ENCODE measurements at regions not wholly inside any gene's neighbourhood (a gene's known extent, or its start where the extent isn't known, plus 50 kb on each side); places are given as distances from the start of the nearest gene placed in this dataset.
A peak's percentile ranks its signal among the peaks of the same experiment; 100 is the strongest.

GRCh38 chr3:88263417-88264100, 113.8 kb downstream of the C3orf38 start:
- Histone ChIP-seq H3K9me3 (no peaks in the 10 kb centered on the region), H3K27ac (no peak overlapping the region), H3K27me3 (no peaks in the 10 kb centered on the region), H3K4me3 (no peak overlapping the region), H3K4me1 (no peaks in the 10 kb centered on the region), H3K36me3 (no peaks in the 10 kb centered on the region)
- DNase-seq: no peak
- 69 to 83% (median 75%) methylated on average over 8 of the region's 8 CpGs for WGBS, 5 donors
- intact Hi-C loops (cut with DNase I; ENCODE audit: low total_unique reads): no loop called here
- TF ChIP-seq POLR2AphosphoS5 (IDR thresholded peaks at IDR 0.05) (no peak), EP300 (IDR thresholded peaks at IDR 0.05) (no peak), POLR2A (IDR thresholded peaks at IDR 0.05) (no peak)
- TF ChIP-seq, protein P1, sequence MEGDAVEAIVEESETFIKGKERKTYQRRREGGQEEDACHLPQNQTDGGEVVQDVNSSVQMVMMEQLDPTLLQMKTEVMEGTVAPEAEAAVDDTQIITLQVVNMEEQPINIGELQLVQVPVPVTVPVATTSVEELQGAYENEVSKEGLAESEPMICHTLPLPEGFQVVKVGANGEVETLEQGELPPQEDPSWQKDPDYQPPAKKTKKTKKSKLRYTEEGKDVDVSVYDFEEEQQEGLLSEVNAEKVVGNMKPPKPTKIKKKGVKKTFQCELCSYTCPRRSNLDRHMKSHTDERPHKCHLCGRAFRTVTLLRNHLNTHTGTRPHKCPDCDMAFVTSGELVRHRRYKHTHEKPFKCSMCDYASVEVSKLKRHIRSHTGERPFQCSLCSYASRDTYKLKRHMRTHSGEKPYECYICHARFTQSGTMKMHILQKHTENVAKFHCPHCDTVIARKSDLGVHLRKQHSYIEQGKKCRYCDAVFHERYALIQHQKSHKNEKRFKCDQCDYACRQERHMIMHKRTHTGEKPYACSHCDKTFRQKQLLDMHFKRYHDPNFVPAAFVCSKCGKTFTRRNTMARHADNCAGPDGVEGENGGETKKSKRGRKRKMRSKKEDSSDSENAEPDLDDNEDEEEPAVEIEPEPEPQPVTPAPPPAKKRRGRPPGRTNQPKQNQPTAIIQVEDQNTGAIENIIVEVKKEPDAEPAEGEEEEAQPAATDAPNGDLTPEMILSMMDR (IDR thresholded peaks at IDR 0.05): no peak

DNA sequence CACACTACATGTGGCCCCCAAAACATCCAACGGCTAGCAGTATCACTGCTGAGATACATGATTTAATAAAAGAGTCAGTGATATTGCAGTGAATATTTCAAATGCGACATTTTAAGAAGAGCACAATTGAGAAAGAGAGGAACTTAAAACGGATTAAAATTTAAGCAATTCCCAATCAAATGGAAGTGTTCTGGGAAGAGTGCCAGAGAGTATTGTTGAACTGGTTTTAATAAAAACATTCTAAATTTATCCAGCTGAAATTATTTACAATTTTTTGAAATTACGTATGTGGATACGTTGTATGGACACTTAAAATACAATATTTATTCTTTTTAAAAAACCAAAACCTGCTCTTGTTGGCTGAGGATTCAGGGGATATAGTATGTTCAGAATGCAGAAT, 117.7 kb downstream of the C3orf38 start:
- H3K36me3 ChIP-seq: no peaks in the 10 kb centered on the region
- H3K27ac ChIP-seq: no peak overlapping the region
- H3K4me3 ChIP-seq: no peak overlapping the region
- no peaks in the 10 kb centered on the region for H3K9me3 ChIP-seq
- H3K4me1 ChIP-seq: no peaks in the 10 kb centered on the region
- intact Hi-C loops (cut with DNase I; ENCODE audit: low total_unique reads): no loop called here
- DNase-seq: peak in 1 of 2 donors; percentile 39
- TF ChIP-seq, protein P1 (IDR thresholded peaks at IDR 0.05): no peak
- TF ChIP-seq POLR2AphosphoS5 (IDR thresholded peaks at IDR 0.05) (no peak), POLR2A (IDR thresholded peaks at IDR 0.05) (no peak), EP300 (IDR thresholded peaks at IDR 0.05) (no peak)
- 41 to 55% (median 48%) methylated on average over 5 of the region's 5 CpGs for WGBS, 5 donors
- no peaks in the 10 kb centered on the region for H3K27me3 ChIP-seq

DNA sequence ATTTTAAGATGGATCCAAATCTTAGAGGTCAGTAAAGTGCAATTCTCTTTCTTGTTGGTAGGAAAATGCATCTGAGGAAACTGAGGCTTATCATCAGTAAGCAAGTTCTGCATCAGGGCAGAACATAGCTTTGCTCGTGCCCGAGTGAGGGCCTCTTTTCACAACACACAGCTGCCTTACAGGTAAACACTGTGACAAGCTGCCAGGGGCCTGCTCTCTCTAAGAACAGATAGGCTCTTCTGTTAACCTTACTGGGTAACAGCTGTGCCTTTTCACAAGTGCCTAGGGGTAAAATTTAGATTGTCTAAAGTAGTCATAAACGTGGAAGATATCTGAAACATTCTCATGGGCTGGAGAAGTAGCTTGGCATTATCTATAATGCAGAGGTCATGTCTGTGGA, 118.1 kb downstream of the C3orf38 start:
- Histone ChIP-seq H3K27me3 (no peaks in the 10 kb centered on the region), H3K36me3 (no peaks in the 10 kb centered on the region), H3K4me3 (no peak overlapping the region), H3K27ac (no peak overlapping the region), H3K9me3 (no peaks in the 10 kb centered on the region), H3K4me1 (no peaks in the 10 kb centered on the region)
- no peak for DNase-seq
- 9 to 19% (median 18%) methylated on average over 3 of the region's 3 CpGs for WGBS, 5 donors
- no peak for TF ChIP-seq POLR2AphosphoS5 (IDR thresholded peaks at IDR 0.05)
- TF ChIP-seq EP300 (IDR thresholded peaks at IDR 0.05): no peak
- TF ChIP-seq, protein P1 (IDR thresholded peaks at IDR 0.05): no peak
- TF ChIP-seq POLR2A (IDR thresholded peaks at IDR 0.05): no peak
- intact Hi-C loops (cut with DNase I; ENCODE audit: low total_unique reads): no loop called here

- WGBS, 5 donors: 64 to 75% (median 66%) methylated on average over 3 of the region's 3 CpGs
- H3K36me3 ChIP-seq: no peaks in the 10 kb centered on the region
- intact Hi-C loops (cut with DNase I; ENCODE audit: low total_unique reads): no loop called here
- no peaks in the 10 kb centered on the region for H3K27me3 ChIP-seq
- no peak overlapping the region for H3K4me3 ChIP-seq
- TF ChIP-seq EP300 (IDR thresholded peaks at IDR 0.05) (no peak), POLR2AphosphoS5 (IDR thresholded peaks at IDR 0.05) (no peak), POLR2A (IDR thresholded peaks at IDR 0.05) (no peak)
- TF ChIP-seq, protein P1 (IDR thresholded peaks at IDR 0.05): no peak
- DNase-seq: no peak
- no peaks in the 10 kb centered on the region for H3K4me1 ChIP-seq
- no peak overlapping the region for H3K27ac ChIP-seq
- no peaks in the 10 kb centered on the region for H3K9me3 ChIP-seq
Measured at GRCh38 chr3:88280326-88280725, 130.6 kb downstream of the C3orf38 start.

Measured in stomach (tissue), 8 donors.